ENCODE measurements at regions not wholly inside any gene's neighbourhood (a gene's known extent, or its start where the extent isn't known, plus 50 kb on each side); places are given as distances from the start of the nearest gene placed in this dataset.

GRCh38 chr7:113548561-113548960 lies 370.2 kb downstream of the PPP1R3A start:
- intact Hi-C loops (cut with DNase I; ENCODE audit: low total_unique reads): no loop called here
- TF ChIP-seq POLR2A (IDR thresholded peaks at IDR 0.05) (no peak), CTCF (IDR thresholded peaks at IDR 0.05) (no peak)
- no peaks in the 10 kb centered on the region for H3K27me3 ChIP-seq
- no peaks in the 10 kb centered on the region for H3K36me3 ChIP-seq
- no peak for DNase-seq
- no peaks in the 10 kb centered on the region for H3K9me3 ChIP-seq
- H3K27ac ChIP-seq: no peak overlapping the region
- H3K4me1 ChIP-seq: no peaks in the 10 kb centered on the region
- no peak overlapping the region for H3K4me3 ChIP-seq

- Histone ChIP-seq H3K27ac (no peak overlapping the region), H3K36me3 (no peaks in the 10 kb centered on the region), H3K4me3 (no peak overlapping the region), H3K27me3 (no peaks in the 10 kb centered on the region), H3K4me1 (no peaks in the 10 kb centered on the region), H3K9me3 (no peaks in the 10 kb centered on the region)
- no peak for DNase-seq
- intact Hi-C loops (cut with DNase I; ENCODE audit: low total_unique reads): no loop called here
- no peak for TF ChIP-seq CTCF (IDR thresholded peaks at IDR 0.05)
- no peak for TF ChIP-seq POLR2A (IDR thresholded peaks at IDR 0.05)
Measured at GRCh38 chr7:113548137-113548536, 370.7 kb downstream of the PPP1R3A start.

- intact Hi-C loops (cut with DNase I; ENCODE audit: low total_unique reads): no loop called here
- Histone ChIP-seq H3K36me3 (no peaks in the 10 kb centered on the region), H3K27me3 (no peaks in the 10 kb centered on the region), H3K9me3 (no peaks in the 10 kb centered on the region), H3K27ac (no peak overlapping the region), H3K4me1 (no peaks in the 10 kb centered on the region), H3K4me3 (no peak overlapping the region)
- TF ChIP-seq CTCF (IDR thresholded peaks at IDR 0.05) (no peak), POLR2A (IDR thresholded peaks at IDR 0.05) (no peak)
- DNase-seq: no peak
Measured at GRCh38 chr7:113521468-113521867, 397.3 kb downstream of the PPP1R3A start.

- Histone ChIP-seq H3K4me3 (no peak overlapping the region), H3K9me3 (no peaks in the 10 kb centered on the region), H3K27me3 (no peaks in the 10 kb centered on the region), H3K36me3 (no peaks in the 10 kb centered on the region), H3K4me1 (no peaks in the 10 kb centered on the region), H3K27ac (no peak overlapping the region)
- TF ChIP-seq CTCF (IDR thresholded peaks at IDR 0.05) (no peak), POLR2A (IDR thresholded peaks at IDR 0.05) (no peak)
- DNase-seq: no peak
- intact Hi-C loops (cut with DNase I; ENCODE audit: low total_unique reads): no loop called here
Measured at GRCh38 chr7:113519472-113519871, 399.3 kb downstream of the PPP1R3A start.

GRCh38 chr7:113504691-113505090 lies 386.3 kb upstream of the SMIM30 start:
- H3K4me3 ChIP-seq: no peak overlapping the region
- intact Hi-C loops (cut with DNase I; ENCODE audit: low total_unique reads): no loop called here
- no peak for DNase-seq
- H3K27ac ChIP-seq: no peak overlapping the region
- no peak for TF ChIP-seq CTCF (IDR thresholded peaks at IDR 0.05)
- TF ChIP-seq POLR2A (IDR thresholded peaks at IDR 0.05): no peak
- no peaks in the 10 kb centered on the region for H3K27me3 ChIP-seq
- H3K9me3 ChIP-seq: no peaks in the 10 kb centered on the region
- no peaks in the 10 kb centered on the region for H3K4me1 ChIP-seq
- H3K36me3 ChIP-seq: no peaks in the 10 kb centered on the region

Data from uterus (tissue), 3 donors.